C4-2B (cell line): ENCODE measurements at regions not wholly inside any gene's neighbourhood (a gene's known extent, or its start where the extent isn't known, plus 50 kb on each side); places are given as distances from the start of the nearest gene placed in this dataset.

Experiments
- H3K27ac ChIP-seq: fragments of 450-650 bp; 2 replicates; pipeline ENCODE4 v1.5.1; 2017
- ZFX ChIP-seq: fragments of 450-650 bp; IDR thresholded peaks from 2 replicates; pipeline ENCODE4 v1.6.1; 2017
- TF ChIP-seq, protein P1 (sequence below): fragments of 450-650 bp; conservative IDR thresholded peaks from 2 replicates; pipeline ENCODE4 v1.5.1; 2017; ENCODE audit warnings: mild to moderate bottlenecking

DNA sequence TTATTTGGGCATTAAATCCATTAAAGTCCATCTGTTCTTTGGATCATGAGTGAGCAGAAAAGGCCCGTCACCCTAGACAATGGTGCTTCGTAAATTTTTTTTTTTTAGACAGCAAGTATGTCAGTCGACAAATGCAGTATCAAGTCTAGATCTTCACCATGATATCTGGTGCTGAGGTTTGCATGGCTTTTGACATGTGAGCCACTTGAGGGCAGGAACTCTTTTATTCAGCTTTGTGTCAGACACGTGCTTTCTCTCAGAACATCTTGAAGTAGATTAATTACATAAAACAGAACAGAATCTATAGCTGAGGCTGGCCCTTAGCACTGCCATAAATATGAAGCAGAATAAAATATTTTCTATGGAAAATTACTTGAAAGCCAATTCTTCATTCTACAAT lies 62.9 kb upstream of the CARD18 start:
- H3K27ac ChIP-seq: no peak overlapping the region
- TF ChIP-seq ZFX: no peak

DNA sequence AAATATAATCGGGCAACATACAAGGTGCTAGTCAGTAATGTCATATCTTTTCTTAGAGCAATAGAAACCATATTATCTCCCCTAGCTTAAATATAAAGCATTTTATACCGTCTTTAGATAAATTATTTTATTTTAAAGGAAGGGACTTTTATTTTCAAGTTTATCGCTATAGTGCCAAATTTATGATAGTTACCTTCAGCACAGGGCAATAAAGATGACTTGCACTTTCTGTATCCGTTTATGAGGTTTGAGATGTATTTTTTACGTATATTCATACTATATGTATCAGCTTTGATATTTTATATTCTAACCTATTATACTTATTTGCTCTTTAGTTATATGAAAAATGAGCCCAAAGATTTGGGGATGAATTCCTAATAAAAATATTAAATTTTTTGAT lies 61.6 kb upstream of the CARD18 start:
- no peak for TF ChIP-seq ZFX
- TF ChIP-seq, protein P1, sequence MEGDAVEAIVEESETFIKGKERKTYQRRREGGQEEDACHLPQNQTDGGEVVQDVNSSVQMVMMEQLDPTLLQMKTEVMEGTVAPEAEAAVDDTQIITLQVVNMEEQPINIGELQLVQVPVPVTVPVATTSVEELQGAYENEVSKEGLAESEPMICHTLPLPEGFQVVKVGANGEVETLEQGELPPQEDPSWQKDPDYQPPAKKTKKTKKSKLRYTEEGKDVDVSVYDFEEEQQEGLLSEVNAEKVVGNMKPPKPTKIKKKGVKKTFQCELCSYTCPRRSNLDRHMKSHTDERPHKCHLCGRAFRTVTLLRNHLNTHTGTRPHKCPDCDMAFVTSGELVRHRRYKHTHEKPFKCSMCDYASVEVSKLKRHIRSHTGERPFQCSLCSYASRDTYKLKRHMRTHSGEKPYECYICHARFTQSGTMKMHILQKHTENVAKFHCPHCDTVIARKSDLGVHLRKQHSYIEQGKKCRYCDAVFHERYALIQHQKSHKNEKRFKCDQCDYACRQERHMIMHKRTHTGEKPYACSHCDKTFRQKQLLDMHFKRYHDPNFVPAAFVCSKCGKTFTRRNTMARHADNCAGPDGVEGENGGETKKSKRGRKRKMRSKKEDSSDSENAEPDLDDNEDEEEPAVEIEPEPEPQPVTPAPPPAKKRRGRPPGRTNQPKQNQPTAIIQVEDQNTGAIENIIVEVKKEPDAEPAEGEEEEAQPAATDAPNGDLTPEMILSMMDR: no peak
- no peak overlapping the region for H3K27ac ChIP-seq

DNA sequence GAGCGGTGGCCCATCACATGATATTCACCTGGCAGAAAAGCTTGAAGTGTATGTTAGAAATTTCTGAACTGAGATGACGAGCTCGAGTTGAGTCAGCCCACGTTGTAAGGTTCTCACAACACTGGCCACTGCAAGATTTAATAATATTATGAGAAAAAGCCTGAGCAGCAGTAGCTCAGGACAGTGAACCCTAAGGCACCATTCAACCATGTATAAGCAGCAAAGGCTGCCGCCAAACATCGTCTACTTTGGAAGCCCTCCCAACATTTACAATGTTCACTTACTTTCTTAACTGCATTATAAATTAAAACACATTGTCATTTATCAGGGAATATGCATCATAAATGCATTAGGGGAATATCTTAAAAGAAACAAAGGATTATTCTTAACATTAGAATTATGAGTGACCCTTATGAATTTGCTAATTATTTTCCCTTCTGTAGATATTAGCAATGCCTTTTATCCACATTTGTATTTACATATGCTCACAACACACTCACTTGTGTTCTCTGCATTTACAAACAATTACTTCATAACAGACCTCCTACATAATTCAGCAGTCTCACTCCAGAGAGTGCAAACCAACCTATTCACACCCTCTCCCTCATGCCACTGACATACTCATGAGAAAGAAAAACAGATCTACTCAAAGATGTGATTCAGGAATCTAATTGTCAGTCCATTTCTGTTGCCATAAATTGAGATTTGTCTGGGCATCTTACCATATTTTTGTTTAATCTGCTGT lies 57.7 kb upstream of the CARD18 start:
- H3K27ac ChIP-seq: no peak overlapping the region
- TF ChIP-seq, protein P1: no peak
- TF ChIP-seq ZFX: no peak

DNA sequence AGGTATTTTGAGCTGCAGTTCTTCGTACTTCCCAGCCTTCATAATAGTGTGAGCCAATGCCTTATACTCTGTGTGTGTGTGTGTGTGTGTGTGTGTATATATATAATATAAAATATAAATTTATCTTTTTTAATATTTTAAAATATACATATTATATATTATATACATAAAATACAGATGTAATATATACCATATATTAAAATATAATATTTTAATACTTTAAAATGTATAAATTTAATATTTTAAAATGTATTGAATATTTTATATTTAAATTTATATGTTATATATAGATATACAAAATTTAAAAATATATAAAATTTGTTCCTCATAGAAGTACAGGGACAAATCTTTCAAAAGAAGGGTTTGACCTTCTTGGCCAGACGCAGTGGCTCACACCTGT lies 53.7 kb upstream of the CARD18 start:
- TF ChIP-seq, protein P1: no peak
- TF ChIP-seq ZFX: no peak
- H3K27ac ChIP-seq: no peak overlapping the region

DNA sequence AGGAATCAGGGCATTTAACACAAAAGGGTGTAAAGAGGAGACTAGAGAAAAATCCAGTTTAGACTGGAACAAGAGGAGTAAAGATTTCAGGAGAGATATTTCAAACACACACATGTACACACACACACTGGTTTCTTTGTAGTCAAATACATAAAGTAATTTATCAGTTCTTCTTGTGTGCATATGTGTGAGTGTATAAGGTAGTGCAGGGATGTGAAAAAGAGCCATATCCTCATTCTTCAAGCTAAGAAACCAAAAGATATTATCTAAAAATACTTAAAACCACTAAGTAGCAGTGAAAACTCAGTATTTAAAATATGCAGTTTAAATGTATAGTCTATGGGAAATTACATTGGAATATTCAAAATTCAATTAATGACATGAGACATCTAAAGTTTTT lies 52.5 kb upstream of the CARD18 start:
- no peak for TF ChIP-seq ZFX
- TF ChIP-seq, protein P1: no peak
- no peak overlapping the region for H3K27ac ChIP-seq

DNA sequence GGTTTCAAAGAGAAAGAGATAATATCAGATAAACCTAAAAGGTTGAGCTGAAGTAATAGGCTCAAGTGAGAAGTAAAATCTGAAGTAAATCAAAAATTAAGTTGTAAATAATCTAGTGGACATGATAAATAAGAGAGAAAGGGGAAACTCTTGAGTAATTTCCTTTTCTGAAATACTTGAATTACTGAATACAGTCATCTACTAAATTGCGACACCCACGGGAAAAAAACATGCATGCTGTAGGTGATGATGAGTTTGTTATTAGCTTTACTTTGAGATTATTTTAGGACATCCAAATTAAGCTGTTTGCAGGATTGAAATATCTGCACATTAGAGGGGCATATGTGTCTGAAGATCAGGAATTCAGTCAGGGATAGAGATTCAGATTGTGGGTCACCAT lies 50.0 kb upstream of the CARD18 start:
- no peak overlapping the region for H3K27ac ChIP-seq
- TF ChIP-seq ZFX: no peak
- TF ChIP-seq, protein P1: no peak
